ENCODE measurements at regions not wholly inside any gene's neighbourhood (a gene's known extent, or its start where the extent isn't known, plus 50 kb on each side); places are given as distances from the start of the nearest gene placed in this dataset.
A peak's percentile ranks its signal among the peaks of the same experiment; 100 is the strongest.

- TF ChIP-seq ZBTB20 (tag by site-specific recombination; IDR thresholded peaks at IDR 0.05) (no peak), ZNF654 (tag by site-specific recombination; IDR thresholded peaks at IDR 0.05; ENCODE audit: low read depth) (peak; percentile 53), ZFP3 (tag by site-specific recombination; IDR thresholded peaks at IDR 0.05; ENCODE audit: low read depth) (no peak)
- H3K4me3 ChIP-seq (ENCODE audit: low read depth, low read length), result no peak overlapping the region
- no peak overlapping the region for H3K27ac ChIP-seq (ENCODE audit: extremely low read depth, low read depth, low read length)
- H3K4me1 ChIP-seq (ENCODE audit: control insufficient read depth, insufficient read depth, low read length), result no peaks in the 10 kb centered on the region
- no peaks in the 10 kb centered on the region for H3K9me3 ChIP-seq (ENCODE audit: control insufficient read depth, insufficient read depth, low read depth, low read length)
- CTCF ChIA-PET, result interaction anchor here (0.6 to 1.0 kb wide), 4 partner anchors 14 to 174 kb away, joined by 3 to 4 read pairs (median 3); no protein-coding TSS in a partner anchor
- H3K36me3 ChIP-seq (ENCODE audit: control insufficient read depth in 2 of 2, insufficient read depth in 1 of 2, low read length in 2 of 2), result no peaks in the 10 kb centered on the region
- POLR2A ChIA-PET, result no interaction called here
Observed at GRCh38 chr3:180802837-180803236, 109.6 kb upstream of the FXR1 start.

- peak; percentile 56 for TF ChIP-seq ZNF654 (tag by site-specific recombination; IDR thresholded peaks at IDR 0.05; ENCODE audit: low read depth)
- no peak for TF ChIP-seq ZNF221 (tag by site-specific recombination; IDR thresholded peaks at IDR 0.05; ENCODE audit: borderline replicate concordance)
- 0 out of 2 replicates have a peak, but pooled peaks have one; percentile 19 for TF ChIP-seq ZNF335 (tag by site-specific recombination; conservative IDR thresholded peaks at IDR 0.05)
- TF ChIP-seq ZNF521 (tag by site-specific recombination; IDR thresholded peaks at IDR 0.05), result no peak
- TF ChIP-seq ZNF37A (tag by site-specific recombination; IDR thresholded peaks at IDR 0.05), result no peak
- TF ChIP-seq HOXC10 (CRISPR knock-in tag; IDR thresholded peaks at IDR 0.05), result no peak
- TF ChIP-seq, protein P1, sequence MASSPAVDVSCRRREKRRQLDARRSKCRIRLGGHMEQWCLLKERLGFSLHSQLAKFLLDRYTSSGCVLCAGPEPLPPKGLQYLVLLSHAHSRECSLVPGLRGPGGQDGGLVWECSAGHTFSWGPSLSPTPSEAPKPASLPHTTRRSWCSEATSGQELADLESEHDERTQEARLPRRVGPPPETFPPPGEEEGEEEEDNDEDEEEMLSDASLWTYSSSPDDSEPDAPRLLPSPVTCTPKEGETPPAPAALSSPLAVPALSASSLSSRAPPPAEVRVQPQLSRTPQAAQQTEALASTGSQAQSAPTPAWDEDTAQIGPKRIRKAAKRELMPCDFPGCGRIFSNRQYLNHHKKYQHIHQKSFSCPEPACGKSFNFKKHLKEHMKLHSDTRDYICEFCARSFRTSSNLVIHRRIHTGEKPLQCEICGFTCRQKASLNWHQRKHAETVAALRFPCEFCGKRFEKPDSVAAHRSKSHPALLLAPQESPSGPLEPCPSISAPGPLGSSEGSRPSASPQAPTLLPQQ (tag by site-specific recombination; IDR thresholded peaks at IDR 0.05), result no peak
- peak; percentile 92 for TF ChIP-seq PRDM10 (tag by site-specific recombination; IDR thresholded peaks at IDR 0.05)
- no peak for TF ChIP-seq ZBTB48 (tag by site-specific recombination; IDR thresholded peaks at IDR 0.05)
- no peak overlapping the region for H3K27ac ChIP-seq (ENCODE audit: extremely low read depth, low read depth, low read length)
- no peak overlapping the region for H3K4me3 ChIP-seq (ENCODE audit: low read depth, low read length)
- no peaks in the 10 kb centered on the region for H3K9me3 ChIP-seq (ENCODE audit: control insufficient read depth, insufficient read depth, low read depth, low read length)
- ChIA-PET CTCF (interaction anchor here (0.6 to 1.7 kb wide), 4 partner anchors 58 to 881 kb away, joined by 3 to 4 read pairs (median 3); no protein-coding TSS in a partner anchor), POLR2A (no interaction called here)
- peaks cover 6% of the 10 kb centered on the region for H3K4me1 ChIP-seq (ENCODE audit: control insufficient read depth, insufficient read depth, low read length)
- H3K36me3 ChIP-seq (ENCODE audit: control insufficient read depth in 2 of 2, insufficient read depth in 1 of 2, low read length in 2 of 2), result no peaks in the 10 kb centered on the region
Observed at GRCh38 chr3:180804916-180805315, 107.6 kb upstream of the FXR1 start.

- no peaks in the 10 kb centered on the region for H3K9me3 ChIP-seq (ENCODE audit: control insufficient read depth, insufficient read depth, low read depth, low read length)
- peak; percentile 87 for TF ChIP-seq SCRT2 (tag by site-specific recombination; IDR thresholded peaks at IDR 0.05)
- no peak for TF ChIP-seq KLF7 (tag by site-specific recombination; IDR thresholded peaks at IDR 0.05; ENCODE audit: borderline replicate concordance)
- TF ChIP-seq SCRT1 (tag by site-specific recombination; IDR thresholded peaks at IDR 0.05; ENCODE audit: borderline replicate concordance), result peak; percentile 90
- no peak overlapping the region for H3K27ac ChIP-seq (ENCODE audit: extremely low read depth, low read depth, low read length)
- H3K4me1 ChIP-seq (ENCODE audit: control insufficient read depth, insufficient read depth, low read length), result peaks cover 6% of the 10 kb centered on the region
- H3K36me3 ChIP-seq (ENCODE audit: control insufficient read depth in 2 of 2, insufficient read depth in 1 of 2, low read length in 2 of 2), result no peaks in the 10 kb centered on the region
- no peak overlapping the region for H3K4me3 ChIP-seq (ENCODE audit: low read depth, low read length)
- ChIA-PET CTCF (interaction anchor here (0.6 to 1.1 kb wide), 3 partner anchors 10 to 192 kb away, joined by 3 read pairs; no protein-coding TSS in a partner anchor), POLR2A (no interaction called here)
Observed at GRCh38 chr3:180808823-180809575, 103.5 kb upstream of the FXR1 start.

All from HEK293 (cell line).